ENCODE measurements at regions not wholly inside any gene's neighbourhood (a gene's known extent, or its start where the extent isn't known, plus 50 kb on each side); places are given as distances from the start of the nearest gene placed in this dataset.

DNA sequence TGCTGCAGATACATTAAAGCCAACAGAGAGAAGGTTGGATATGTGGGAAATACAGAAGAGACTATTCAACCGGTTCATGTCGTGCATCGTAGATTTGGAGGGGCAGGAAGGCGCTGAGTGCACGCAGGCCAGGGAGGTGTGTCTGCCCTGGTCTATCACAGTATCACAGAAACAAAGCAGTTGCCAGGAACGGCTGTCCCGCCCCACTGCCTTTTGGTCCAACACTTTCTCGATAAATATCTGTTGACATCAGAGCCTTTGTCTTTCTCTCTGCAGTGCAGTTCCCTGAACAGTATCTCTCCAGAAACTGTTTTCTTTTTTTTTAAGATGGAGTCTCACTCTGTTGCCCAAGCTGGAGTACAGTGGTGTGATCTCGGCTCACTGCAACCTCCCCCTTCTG, 151.1 kb upstream of the BCOR start:
- no peak for ATAC-seq (ENCODE audit: low read depth)
- CTCF ChIA-PET = no interaction called here
- H3K27ac Mint-ChIP-seq = no peak overlapping the region

DNA sequence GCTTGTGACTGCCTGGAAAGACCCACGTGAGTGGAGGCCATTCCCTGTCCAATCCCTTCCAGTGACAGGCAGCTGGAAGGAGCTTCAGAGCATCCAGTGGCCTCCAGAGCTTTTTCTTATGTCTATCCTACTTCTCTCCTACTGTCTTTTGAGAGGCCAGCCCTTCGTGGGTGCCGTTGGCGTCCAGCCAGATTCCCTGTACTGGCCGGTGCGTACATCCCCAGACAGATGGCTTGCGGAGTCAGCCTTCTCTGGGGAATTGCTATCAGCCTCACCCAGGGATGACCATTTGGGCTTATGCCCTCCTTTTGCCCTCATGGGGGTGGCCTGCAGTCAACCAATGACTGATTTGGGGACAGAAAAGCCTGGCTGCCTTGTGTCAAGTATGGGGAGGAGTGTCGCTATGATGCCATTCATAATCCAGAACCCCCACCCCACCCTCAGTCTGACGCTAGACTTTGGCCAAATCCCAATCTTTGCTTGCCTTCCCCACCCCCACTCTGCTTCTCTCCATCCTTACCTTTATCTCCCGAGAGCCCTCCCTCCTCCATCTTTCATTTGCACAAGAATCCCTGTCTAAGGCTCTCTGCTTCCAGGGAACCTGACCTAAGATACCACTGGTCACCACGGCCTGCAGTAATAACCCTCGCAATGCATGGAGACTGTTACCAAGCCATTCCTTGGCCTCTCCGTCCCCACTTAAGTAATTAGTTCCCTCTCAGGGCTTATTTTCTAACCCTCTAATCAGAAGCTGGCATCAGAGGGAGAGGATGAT, 150.3 kb upstream of the BCOR start:
- TF ChIP-seq, protein P1, sequence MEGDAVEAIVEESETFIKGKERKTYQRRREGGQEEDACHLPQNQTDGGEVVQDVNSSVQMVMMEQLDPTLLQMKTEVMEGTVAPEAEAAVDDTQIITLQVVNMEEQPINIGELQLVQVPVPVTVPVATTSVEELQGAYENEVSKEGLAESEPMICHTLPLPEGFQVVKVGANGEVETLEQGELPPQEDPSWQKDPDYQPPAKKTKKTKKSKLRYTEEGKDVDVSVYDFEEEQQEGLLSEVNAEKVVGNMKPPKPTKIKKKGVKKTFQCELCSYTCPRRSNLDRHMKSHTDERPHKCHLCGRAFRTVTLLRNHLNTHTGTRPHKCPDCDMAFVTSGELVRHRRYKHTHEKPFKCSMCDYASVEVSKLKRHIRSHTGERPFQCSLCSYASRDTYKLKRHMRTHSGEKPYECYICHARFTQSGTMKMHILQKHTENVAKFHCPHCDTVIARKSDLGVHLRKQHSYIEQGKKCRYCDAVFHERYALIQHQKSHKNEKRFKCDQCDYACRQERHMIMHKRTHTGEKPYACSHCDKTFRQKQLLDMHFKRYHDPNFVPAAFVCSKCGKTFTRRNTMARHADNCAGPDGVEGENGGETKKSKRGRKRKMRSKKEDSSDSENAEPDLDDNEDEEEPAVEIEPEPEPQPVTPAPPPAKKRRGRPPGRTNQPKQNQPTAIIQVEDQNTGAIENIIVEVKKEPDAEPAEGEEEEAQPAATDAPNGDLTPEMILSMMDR (IDR thresholded peaks at IDR 0.05) = no peak
- Mint-ChIP-seq H3K4me1 (peaks cover 4% of the 10 kb centered on the region), H3K27me3 (peaks cover 2% of the 10 kb centered on the region), H3K27ac (no peak overlapping the region), H3K9me3 (no peaks in the 10 kb centered on the region), H3K4me3 (no peak overlapping the region), H3K36me3 (ENCODE audit: low read depth) (no peaks in the 10 kb centered on the region)
- CTCF ChIA-PET = no interaction called here
- intact Hi-C loops (cut with micrococcal nuclease) = no loop called here
- POLR2A ChIA-PET = no interaction called here
- no peak for ATAC-seq (ENCODE audit: low read depth)
- no peak for DNase-seq

More for the DNA sequence above, 151.1 kb upstream of the BCOR start:
- POLR2A ChIA-PET = no interaction called here
- intact Hi-C loops (cut with micrococcal nuclease) = no loop called here
- TF ChIP-seq, protein P1 (IDR thresholded peaks at IDR 0.05) = no peak
- Mint-ChIP-seq H3K4me1 (peaks cover 4% of the 10 kb centered on the region), H3K9me3 (no peaks in the 10 kb centered on the region), H3K36me3 (ENCODE audit: low read depth) (no peaks in the 10 kb centered on the region), H3K27me3 (peaks cover 2% of the 10 kb centered on the region), H3K4me3 (no peak overlapping the region)
- DNase-seq = no peak

- H3K27me3 Mint-ChIP-seq = peaks cover 2% of the 10 kb centered on the region
- DNase-seq = no peak
- H3K36me3 Mint-ChIP-seq (ENCODE audit: low read depth) = no peaks in the 10 kb centered on the region
- no peaks in the 10 kb centered on the region for H3K9me3 Mint-ChIP-seq
- H3K4me1 Mint-ChIP-seq = peaks cover 4% of the 10 kb centered on the region
- intact Hi-C loops (cut with micrococcal nuclease) = no loop called here
- ATAC-seq (ENCODE audit: low read depth) = no peak
- CTCF ChIA-PET = no interaction called here
- POLR2A ChIA-PET = no interaction called here
- no peak overlapping the region for H3K27ac Mint-ChIP-seq
- no peak overlapping the region for H3K4me3 Mint-ChIP-seq
- TF ChIP-seq, protein P1 (IDR thresholded peaks at IDR 0.05) = no peak
These were observed 149.6 kb upstream of the BCOR start for GRCh38 chrX:40247382-40247781.

DNA sequence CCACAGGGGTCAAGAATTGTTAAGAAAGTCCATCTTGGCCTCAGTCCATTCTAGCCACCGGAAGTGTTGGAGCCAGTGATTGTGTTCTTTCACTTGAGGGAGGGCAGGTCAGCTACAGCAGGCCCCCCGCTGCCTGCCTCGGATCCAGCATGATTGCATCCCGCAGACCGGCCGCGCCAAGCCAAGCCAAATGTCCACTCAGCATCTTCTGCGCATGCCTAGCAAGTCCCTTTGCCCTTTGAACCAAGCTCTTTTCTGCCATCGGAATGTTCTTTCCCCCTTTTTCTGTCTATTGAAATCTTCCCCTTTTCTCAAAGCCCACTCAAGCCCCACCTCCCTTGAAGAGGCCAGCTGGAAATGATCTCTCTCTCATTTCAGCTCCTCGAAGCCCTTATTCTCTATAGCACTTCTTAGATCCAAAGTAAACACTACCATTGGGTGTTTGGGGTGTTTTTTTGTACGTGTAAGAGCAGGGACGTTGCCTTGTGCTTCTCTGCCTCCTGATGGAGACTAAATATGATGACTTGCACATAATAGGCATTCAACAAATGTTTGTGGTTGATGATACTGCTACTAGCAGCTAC, 147.8 kb upstream of the BCOR start:
- DNase-seq (no peak), ATAC-seq (ENCODE audit: low read depth) (no peak)
- TF ChIP-seq, protein P1 (IDR thresholded peaks at IDR 0.05) = no peak
- intact Hi-C loops (cut with micrococcal nuclease) = no loop called here
- no peaks in the 10 kb centered on the region for H3K36me3 Mint-ChIP-seq (ENCODE audit: low read depth)
- no peak overlapping the region for H3K4me3 Mint-ChIP-seq
- POLR2A ChIA-PET = interaction anchor here (0.7 kb wide), 2 partner anchors 204 to 455 kb away, joined by 3 to 4 read pairs; no protein-coding TSS in a partner anchor
- CTCF ChIA-PET = no interaction called here
- H3K9me3 Mint-ChIP-seq = no peaks in the 10 kb centered on the region
- peaks cover 4% of the 10 kb centered on the region for H3K4me1 Mint-ChIP-seq
- H3K27me3 Mint-ChIP-seq = peaks cover 2% of the 10 kb centered on the region
- no peak overlapping the region for H3K27ac Mint-ChIP-seq

DNA sequence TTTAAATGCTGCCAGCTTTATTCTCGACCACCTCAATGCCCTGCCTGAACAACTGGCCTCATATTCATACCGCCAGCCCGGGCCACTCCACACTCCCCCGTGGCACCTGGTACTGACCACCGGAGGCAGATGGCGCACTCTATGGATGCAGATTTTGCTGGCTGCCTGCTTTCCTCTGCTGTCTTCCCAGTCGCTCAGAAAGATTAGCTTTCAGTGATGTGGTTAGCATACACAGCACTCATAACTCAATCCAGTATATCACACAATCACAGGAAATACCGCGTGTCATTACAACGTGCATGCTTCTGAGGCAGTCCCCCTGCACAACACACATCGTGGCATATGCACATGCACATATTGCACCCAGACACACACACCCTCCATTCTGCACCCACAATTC, 147.2 kb upstream of the BCOR start:
- H3K27me3 Mint-ChIP-seq = peaks cover 2% of the 10 kb centered on the region
- no peak overlapping the region for H3K4me3 Mint-ChIP-seq
- intact Hi-C loops (cut with micrococcal nuclease) = no loop called here
- H3K9me3 Mint-ChIP-seq = no peaks in the 10 kb centered on the region
- POLR2A ChIA-PET = no interaction called here
- no peak for ATAC-seq (ENCODE audit: low read depth)
- CTCF ChIA-PET = no interaction called here
- TF ChIP-seq, protein P1 (IDR thresholded peaks at IDR 0.05) = no peak
- H3K4me1 Mint-ChIP-seq = peaks cover 4% of the 10 kb centered on the region
- no peak overlapping the region for H3K27ac Mint-ChIP-seq
- DNase-seq = no peak
- H3K36me3 Mint-ChIP-seq (ENCODE audit: low read depth) = no peaks in the 10 kb centered on the region

All from activated B cell treated with CpG ODN at 0.5 μM for 24 hours (primary cell).